Progenitor cell of endocrine pancreas (in vitro differentiated cells): ENCODE measurements at regions not wholly inside any gene's neighbourhood (a gene's known extent, or its start where the extent isn't known, plus 50 kb on each side); places are given as distances from the start of the nearest gene placed in this dataset.
A peak's percentile ranks its signal among the peaks of the same experiment; 100 is the strongest.

Experiments
- DNase-seq: peaks from one replicate; pipeline ENCODE4 v3.0.0; 2021; ENCODE audit warnings: low spot score; ENCODE audit not compliant: unreplicated experiment
- H3K27ac Mint-ChIP-seq: 2 replicates; pipeline ENCODE4 v1.8.0; 2021; ENCODE audit warnings: mild to moderate bottlenecking, moderate library complexity, mixed read lengths
- H3K27me3 Mint-ChIP-seq: 2 replicates; pipeline ENCODE4 v1.8.0; 2021; ENCODE audit warnings: mixed read lengths
- H3K36me3 Mint-ChIP-seq: 2 replicates; pipeline ENCODE4 v1.8.0; 2022; ENCODE audit warnings: mixed read lengths; ENCODE audit not compliant: insufficient read depth
- H3K4me1 Mint-ChIP-seq: 2 replicates; pipeline ENCODE4 v1.8.0; 2021; ENCODE audit warnings: low read depth, mixed read lengths
- H3K4me3 Mint-ChIP-seq: 2 replicates; pipeline ENCODE4 v1.8.0; 2021; ENCODE audit warnings: low read depth, mild to moderate bottlenecking, moderate library complexity, mixed read lengths
- H3K9me3 Mint-ChIP-seq: 2 replicates; pipeline ENCODE4 v1.8.0; 2021; ENCODE audit warnings: low read depth, mixed read lengths
- TF ChIP-seq, protein P1 (sequence below): fragments of 200-600 bp; sonication (generic); IDR thresholded peaks from one replicate; pipeline ENCODE4 v1.5.0; 2021; ENCODE audit warnings: antibody characterized with exemption, mild to moderate bottlenecking; ENCODE audit not compliant: unreplicated experiment

DNA sequence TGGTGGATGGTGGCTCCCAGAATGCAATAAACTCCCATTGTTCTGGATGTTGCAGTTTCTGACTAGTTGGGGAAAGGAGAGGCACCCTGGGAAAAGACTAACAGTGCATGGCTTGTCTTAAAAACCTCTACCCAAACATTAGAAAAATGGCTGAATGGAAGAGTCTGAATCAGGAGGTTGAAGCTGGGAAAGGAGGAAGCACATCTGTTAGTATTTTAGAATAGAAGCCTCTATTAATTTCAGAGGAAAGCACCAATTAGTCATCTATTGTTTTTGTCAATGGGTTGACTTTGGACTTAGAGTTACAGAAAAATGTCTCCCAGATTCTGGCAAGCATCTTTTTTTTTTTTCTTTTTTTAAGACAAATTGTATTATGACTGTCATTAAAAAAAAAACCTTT lies 56.1 kb upstream of the ELMO1 start:
- Mint-ChIP-seq H3K9me3 (no peaks in the 10 kb centered on the region), H3K4me1 (no peaks in the 10 kb centered on the region), H3K27ac (no peak overlapping the region), H3K27me3 (no peaks in the 10 kb centered on the region), H3K36me3 (no peaks in the 10 kb centered on the region), H3K4me3 (no peak overlapping the region)
- TF ChIP-seq, protein P1, sequence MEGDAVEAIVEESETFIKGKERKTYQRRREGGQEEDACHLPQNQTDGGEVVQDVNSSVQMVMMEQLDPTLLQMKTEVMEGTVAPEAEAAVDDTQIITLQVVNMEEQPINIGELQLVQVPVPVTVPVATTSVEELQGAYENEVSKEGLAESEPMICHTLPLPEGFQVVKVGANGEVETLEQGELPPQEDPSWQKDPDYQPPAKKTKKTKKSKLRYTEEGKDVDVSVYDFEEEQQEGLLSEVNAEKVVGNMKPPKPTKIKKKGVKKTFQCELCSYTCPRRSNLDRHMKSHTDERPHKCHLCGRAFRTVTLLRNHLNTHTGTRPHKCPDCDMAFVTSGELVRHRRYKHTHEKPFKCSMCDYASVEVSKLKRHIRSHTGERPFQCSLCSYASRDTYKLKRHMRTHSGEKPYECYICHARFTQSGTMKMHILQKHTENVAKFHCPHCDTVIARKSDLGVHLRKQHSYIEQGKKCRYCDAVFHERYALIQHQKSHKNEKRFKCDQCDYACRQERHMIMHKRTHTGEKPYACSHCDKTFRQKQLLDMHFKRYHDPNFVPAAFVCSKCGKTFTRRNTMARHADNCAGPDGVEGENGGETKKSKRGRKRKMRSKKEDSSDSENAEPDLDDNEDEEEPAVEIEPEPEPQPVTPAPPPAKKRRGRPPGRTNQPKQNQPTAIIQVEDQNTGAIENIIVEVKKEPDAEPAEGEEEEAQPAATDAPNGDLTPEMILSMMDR: no peak
- no peak for DNase-seq

DNA sequence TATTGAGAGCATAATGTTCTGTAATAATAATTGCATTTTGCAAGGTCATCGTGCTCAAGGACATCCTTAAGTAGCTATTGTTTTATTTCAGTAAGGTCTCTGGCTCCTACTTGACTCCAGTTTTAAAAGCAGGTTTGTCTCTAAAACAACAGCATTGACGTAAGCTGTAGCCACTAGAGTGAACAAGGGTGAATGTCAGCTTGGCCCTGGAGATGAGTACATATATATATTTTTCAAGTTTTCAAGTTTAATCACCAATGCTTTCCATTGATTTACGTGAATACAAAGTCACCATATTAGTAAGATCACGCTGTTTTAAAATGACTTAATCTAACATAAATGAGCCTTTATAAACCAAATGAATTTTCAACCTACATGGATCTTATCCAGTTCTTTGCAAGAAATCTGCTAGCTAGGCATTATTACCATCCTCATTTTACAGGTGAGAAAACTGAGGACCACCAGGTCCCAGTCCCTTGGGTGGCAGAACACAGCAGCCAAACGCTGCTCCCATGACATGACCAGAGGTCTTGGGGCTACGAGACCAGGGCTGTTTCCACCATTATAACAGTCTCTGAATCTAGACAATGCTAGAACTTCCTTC lies 57.2 kb upstream of the ELMO1 start:
- Mint-ChIP-seq H3K36me3 (no peaks in the 10 kb centered on the region), H3K27ac (no peak overlapping the region), H3K4me3 (no peak overlapping the region), H3K9me3 (no peaks in the 10 kb centered on the region), H3K27me3 (no peaks in the 10 kb centered on the region), H3K4me1 (no peaks in the 10 kb centered on the region)
- no peak for DNase-seq
- TF ChIP-seq, protein P1: no peak

DNA sequence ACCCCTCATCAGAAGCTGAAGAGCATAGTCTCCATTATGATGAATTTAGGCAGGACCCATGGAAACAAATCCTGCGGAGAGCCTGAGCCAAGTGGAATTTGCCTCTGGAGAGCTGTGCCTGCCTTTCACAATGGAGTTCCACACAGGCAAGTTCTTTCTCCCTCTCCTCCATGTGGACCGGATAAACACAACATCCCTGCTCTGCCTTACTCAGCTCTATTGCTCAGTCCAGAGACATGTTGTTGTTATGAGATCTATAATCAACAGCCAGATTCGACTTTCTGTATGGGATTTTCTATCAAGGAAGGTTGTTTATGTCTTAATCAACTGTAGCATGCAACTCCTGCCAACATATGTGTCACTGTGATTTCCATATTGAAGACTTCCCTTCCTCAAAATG lies 59.5 kb upstream of the ELMO1 start:
- TF ChIP-seq, protein P1: no peak
- Mint-ChIP-seq H3K36me3 (no peaks in the 10 kb centered on the region), H3K4me1 (no peaks in the 10 kb centered on the region), H3K9me3 (no peaks in the 10 kb centered on the region), H3K27ac (no peak overlapping the region), H3K27me3 (peaks cover 4% of the 10 kb centered on the region), H3K4me3 (no peak overlapping the region)
- DNase-seq: no peak

DNA sequence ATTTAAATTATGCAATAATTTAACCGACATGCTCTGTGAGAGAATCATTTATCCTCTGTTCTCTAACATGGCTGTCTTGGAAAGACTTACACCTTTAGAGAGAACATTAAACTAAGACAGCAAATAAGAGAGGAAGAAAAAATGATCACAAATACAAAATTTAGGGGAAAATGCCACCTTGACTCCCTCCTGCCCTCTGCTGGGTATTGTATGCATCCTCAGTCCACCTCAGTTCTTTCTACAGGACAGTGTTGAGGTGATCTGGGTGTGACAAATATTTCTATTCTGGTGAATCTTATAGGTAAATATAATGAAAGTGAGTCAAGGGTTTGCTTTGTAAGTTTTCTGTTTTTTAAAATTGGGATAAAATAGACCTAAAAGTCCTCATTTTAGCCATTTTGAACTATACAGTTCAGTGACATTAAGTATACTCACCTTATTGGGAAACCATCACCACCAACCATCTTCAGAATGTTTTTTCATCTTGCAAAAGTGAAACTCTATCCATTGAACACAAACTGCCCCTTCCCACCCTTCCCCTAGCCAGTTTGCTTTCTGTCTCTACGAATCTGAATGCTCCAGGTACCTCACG lies 61.5 kb upstream of the ELMO1 start:
- TF ChIP-seq, protein P1: peak; percentile 81
- DNase-seq: no peak
- no peaks in the 10 kb centered on the region for H3K9me3 Mint-ChIP-seq
- H3K36me3 Mint-ChIP-seq: no peaks in the 10 kb centered on the region
- no peak overlapping the region for H3K27ac Mint-ChIP-seq
- peaks cover 7% of the 10 kb centered on the region for H3K27me3 Mint-ChIP-seq
- H3K4me1 Mint-ChIP-seq: no peaks in the 10 kb centered on the region
- no peak overlapping the region for H3K4me3 Mint-ChIP-seq

DNA sequence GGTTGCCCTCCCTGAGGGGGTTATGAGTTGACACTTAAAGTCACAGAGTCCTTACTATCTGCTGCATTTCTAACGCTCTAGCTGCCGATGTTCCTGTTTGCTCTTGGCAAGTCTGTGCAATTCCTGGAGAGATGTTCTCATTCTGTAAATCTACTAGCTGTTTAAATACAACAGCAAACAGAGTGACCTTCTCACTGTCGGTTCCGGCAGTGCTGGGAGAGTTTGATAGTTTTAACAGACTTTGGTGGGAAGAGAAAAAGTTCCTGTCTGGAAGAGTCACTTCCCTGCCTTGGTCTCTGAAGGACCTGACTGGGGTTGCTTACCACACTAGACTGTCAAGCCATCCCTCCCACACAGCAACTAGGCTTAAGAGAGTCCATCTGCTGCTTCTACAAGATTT lies 63.3 kb upstream of the ELMO1 start:
- no peak for DNase-seq
- no peak overlapping the region for H3K27ac Mint-ChIP-seq
- H3K4me3 Mint-ChIP-seq: no peak overlapping the region
- TF ChIP-seq, protein P1: no peak
- peaks cover 7% of the 10 kb centered on the region for H3K27me3 Mint-ChIP-seq
- H3K36me3 Mint-ChIP-seq: no peaks in the 10 kb centered on the region
- H3K9me3 Mint-ChIP-seq: no peaks in the 10 kb centered on the region
- H3K4me1 Mint-ChIP-seq: no peaks in the 10 kb centered on the region
